Epithelial cell of proximal tubule (primary cell): ENCODE measurements at regions not wholly inside any gene's neighbourhood (a gene's known extent, or its start where the extent isn't known, plus 50 kb on each side); places are given as distances from the start of the nearest gene placed in this dataset.

Source experiments
- DNase-seq: peaks from one replicate; pipeline ENCODE4 v3.0.0-alpha.2; 2011; ENCODE audit warnings: low read depth
- H3K4me3 ChIP-seq: 2 replicates; pipeline ENCODE4 v1.5.1; 2011; ENCODE audit warnings: low read depth, mild to moderate bottlenecking, low read length
- TF ChIP-seq, protein P1 (sequence below): conservative IDR thresholded peaks from 2 replicates; pipeline ENCODE4 v1.5.1; 2012; ENCODE audit warnings: low read depth, mild to moderate bottlenecking, low read length

- DNase-seq: no peak
- H3K4me3 ChIP-seq: no peak overlapping the region
- TF ChIP-seq, protein P1, sequence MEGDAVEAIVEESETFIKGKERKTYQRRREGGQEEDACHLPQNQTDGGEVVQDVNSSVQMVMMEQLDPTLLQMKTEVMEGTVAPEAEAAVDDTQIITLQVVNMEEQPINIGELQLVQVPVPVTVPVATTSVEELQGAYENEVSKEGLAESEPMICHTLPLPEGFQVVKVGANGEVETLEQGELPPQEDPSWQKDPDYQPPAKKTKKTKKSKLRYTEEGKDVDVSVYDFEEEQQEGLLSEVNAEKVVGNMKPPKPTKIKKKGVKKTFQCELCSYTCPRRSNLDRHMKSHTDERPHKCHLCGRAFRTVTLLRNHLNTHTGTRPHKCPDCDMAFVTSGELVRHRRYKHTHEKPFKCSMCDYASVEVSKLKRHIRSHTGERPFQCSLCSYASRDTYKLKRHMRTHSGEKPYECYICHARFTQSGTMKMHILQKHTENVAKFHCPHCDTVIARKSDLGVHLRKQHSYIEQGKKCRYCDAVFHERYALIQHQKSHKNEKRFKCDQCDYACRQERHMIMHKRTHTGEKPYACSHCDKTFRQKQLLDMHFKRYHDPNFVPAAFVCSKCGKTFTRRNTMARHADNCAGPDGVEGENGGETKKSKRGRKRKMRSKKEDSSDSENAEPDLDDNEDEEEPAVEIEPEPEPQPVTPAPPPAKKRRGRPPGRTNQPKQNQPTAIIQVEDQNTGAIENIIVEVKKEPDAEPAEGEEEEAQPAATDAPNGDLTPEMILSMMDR: no peak
Observed at GRCh38 chr18:46257366-46257765, 153.2 kb downstream of the HAUS1 start.

GRCh38 chr18:46260016-46260878 is 156.1 kb downstream of the HAUS1 start:
- TF ChIP-seq, protein P1: no peak
- peak; percentile 79 for DNase-seq
- no peak overlapping the region for H3K4me3 ChIP-seq

GRCh38 chr18:46260879-46261143 is 156.6 kb downstream of the HAUS1 start:
- DNase-seq: no peak
- no peak overlapping the region for H3K4me3 ChIP-seq
- TF ChIP-seq, protein P1: no peak

- no peak for DNase-seq
- no peak overlapping the region for H3K4me3 ChIP-seq
- TF ChIP-seq, protein P1: no peak
Observed at GRCh38 chr18:46261799-46262198, 157.6 kb downstream of the HAUS1 start.

DNA sequence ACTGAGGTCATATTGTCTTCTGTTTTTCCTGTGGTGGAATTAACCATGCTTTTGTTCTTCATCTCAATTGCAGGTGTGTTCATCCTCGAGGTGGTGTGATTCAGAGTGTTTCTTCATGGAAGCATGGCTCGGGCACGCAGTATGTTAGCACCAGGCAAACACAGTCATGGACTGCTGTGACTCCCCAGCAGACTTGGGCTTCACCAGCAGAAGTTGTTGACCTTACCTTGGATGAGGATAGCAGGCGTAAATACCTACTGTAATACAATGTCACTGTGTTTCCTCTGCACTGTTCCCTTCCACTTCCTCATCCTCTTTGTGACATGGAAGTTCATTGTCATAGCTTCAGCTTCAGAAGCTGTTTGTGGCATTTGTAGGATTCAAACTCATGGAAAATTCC is 158.7 kb downstream of the HAUS1 start:
- TF ChIP-seq, protein P1: no peak
- no peak for DNase-seq
- H3K4me3 ChIP-seq: no peak overlapping the region

GRCh38 chr18:46264255-46264654 is 160.1 kb downstream of the HAUS1 start:
- H3K4me3 ChIP-seq: no peak overlapping the region

More at GRCh38 chr18:46264255-46264654, 160.1 kb downstream of the HAUS1 start:
- TF ChIP-seq, protein P1: no peak
- no peak for DNase-seq
